Activated CD8-positive, alpha-beta T cell treated with anti-CD3 and anti-CD28 coated beads, Interleukin-2, amount 10 ng/mL, durations not matched to agents 7 days and 5 days (primary cell): ENCODE measurements at regions not wholly inside any gene's neighbourhood (a gene's known extent, or its start where the extent isn't known, plus 50 kb on each side); places are given as distances from the start of the nearest gene placed in this dataset.

ENCODE experiments used
- ATAC-seq: fragments of 150-1000 bp; cut with Tn5 transposase; one replicate; pipeline ENCODE4 v1.10.0; 2021; ENCODE audit warnings: moderate library complexity
- CTCF ChIA-PET: fragments of 350-600 bp; sonication (Branson Sonifier 250); formaldehyde crosslinking; loops from one replicate; lab custom pipeline; 2021; ENCODE audit warnings: antibody characterized with exemption; lab: Charles Lee
- POLR2A ChIA-PET: fragments of 350-600 bp; sonication (Branson Sonifier 250); formaldehyde crosslinking; loops from one replicate; lab custom pipeline; 2021; ENCODE audit warnings: antibody characterized with exemption; lab: Charles Lee
- DNase-seq: peaks from one replicate; pipeline ENCODE4 v3.0.0-alpha.2; 2020
- H3K27ac Mint-ChIP-seq: one replicate; pipeline ENCODE4 v1.8.0; 2021; ENCODE audit warnings: mild to moderate bottlenecking, mixed read lengths
- H3K27me3 Mint-ChIP-seq: one replicate; pipeline ENCODE4 v1.8.0; 2021; ENCODE audit warnings: low read depth, mixed read lengths
- H3K36me3 Mint-ChIP-seq: one replicate; pipeline ENCODE4 v1.8.0; 2021; ENCODE audit warnings: low read depth, mixed read lengths
- H3K4me1 Mint-ChIP-seq: one replicate; pipeline ENCODE4 v1.8.0; 2021; ENCODE audit warnings: low read depth, mixed read lengths
- H3K4me3 Mint-ChIP-seq: one replicate; pipeline ENCODE4 v1.8.0; 2021; ENCODE audit warnings: mild to moderate bottlenecking, mixed read lengths
- H3K9me3 Mint-ChIP-seq: one replicate; pipeline ENCODE4 v1.8.0; 2022; ENCODE audit warnings: mixed read lengths; ENCODE audit not compliant: insufficient read depth

GRCh38 chr4:125838924-125839323, 524.2 kb downstream of the FAT4 start:
- H3K4me3 Mint-ChIP-seq = no peak overlapping the region
- H3K9me3 Mint-ChIP-seq = no peaks in the 10 kb centered on the region
- no peak for ATAC-seq
- H3K27ac Mint-ChIP-seq = no peak overlapping the region
- POLR2A ChIA-PET = no interaction called here
- H3K4me1 Mint-ChIP-seq = no peaks in the 10 kb centered on the region
- H3K36me3 Mint-ChIP-seq = no peaks in the 10 kb centered on the region
- no peaks in the 10 kb centered on the region for H3K27me3 Mint-ChIP-seq
- DNase-seq = no peak
- CTCF ChIA-PET = no interaction called here

GRCh38 chr4:125843947-125844346, 529.2 kb downstream of the FAT4 start:
- no peak for ATAC-seq
- H3K9me3 Mint-ChIP-seq = no peaks in the 10 kb centered on the region
- H3K27me3 Mint-ChIP-seq = no peaks in the 10 kb centered on the region
- DNase-seq = no peak
- H3K4me1 Mint-ChIP-seq = no peaks in the 10 kb centered on the region
- CTCF ChIA-PET = no interaction called here
- no peak overlapping the region for H3K4me3 Mint-ChIP-seq
- no peaks in the 10 kb centered on the region for H3K36me3 Mint-ChIP-seq
- H3K27ac Mint-ChIP-seq = no peak overlapping the region
- POLR2A ChIA-PET = no interaction called here

- H3K27me3 Mint-ChIP-seq = no peaks in the 10 kb centered on the region
- no peaks in the 10 kb centered on the region for H3K9me3 Mint-ChIP-seq
- no peak for ATAC-seq
- ChIA-PET POLR2A (no interaction called here), CTCF (no interaction called here)
- H3K4me3 Mint-ChIP-seq = no peak overlapping the region
- no peaks in the 10 kb centered on the region for H3K4me1 Mint-ChIP-seq
- no peaks in the 10 kb centered on the region for H3K36me3 Mint-ChIP-seq
- no peak for DNase-seq
- no peak overlapping the region for H3K27ac Mint-ChIP-seq
These were observed 532.8 kb downstream of the FAT4 start for GRCh38 chr4:125847518-125847917.

GRCh38 chr4:125849869-125850268, 535.1 kb downstream of the FAT4 start:
- no peaks in the 10 kb centered on the region for H3K9me3 Mint-ChIP-seq
- H3K4me3 Mint-ChIP-seq = no peak overlapping the region
- ATAC-seq (no peak), DNase-seq (no peak)
- ChIA-PET CTCF (no interaction called here), POLR2A (no interaction called here)
- no peak overlapping the region for H3K27ac Mint-ChIP-seq
- H3K36me3 Mint-ChIP-seq = no peaks in the 10 kb centered on the region
- no peaks in the 10 kb centered on the region for H3K4me1 Mint-ChIP-seq
- H3K27me3 Mint-ChIP-seq = no peaks in the 10 kb centered on the region

- Mint-ChIP-seq H3K9me3 (peaks cover 17% of the 10 kb centered on the region), H3K4me1 (no peaks in the 10 kb centered on the region), H3K36me3 (no peaks in the 10 kb centered on the region), H3K27ac (no peak overlapping the region), H3K4me3 (no peak overlapping the region), H3K27me3 (no peaks in the 10 kb centered on the region)
- ATAC-seq = no peak
- POLR2A ChIA-PET = no interaction called here
- DNase-seq = no peak
- CTCF ChIA-PET = no interaction called here
These were observed 577.0 kb downstream of the FAT4 start for GRCh38 chr4:125891597-125892258.

GRCh38 chr4:125904802-125905201, 590.0 kb downstream of the FAT4 start:
- CTCF ChIA-PET = no interaction called here
- H3K27ac Mint-ChIP-seq = no peak overlapping the region
- no peak overlapping the region for H3K4me3 Mint-ChIP-seq
- no peaks in the 10 kb centered on the region for H3K27me3 Mint-ChIP-seq
- POLR2A ChIA-PET = no interaction called here
- DNase-seq (no peak), ATAC-seq (no peak)
- no peaks in the 10 kb centered on the region for H3K36me3 Mint-ChIP-seq
- H3K4me1 Mint-ChIP-seq = no peaks in the 10 kb centered on the region
- H3K9me3 Mint-ChIP-seq = no peaks in the 10 kb centered on the region

- POLR2A ChIA-PET = no interaction called here
- no peak overlapping the region for H3K4me3 Mint-ChIP-seq
- H3K36me3 Mint-ChIP-seq = no peaks in the 10 kb centered on the region
- H3K27me3 Mint-ChIP-seq = no peaks in the 10 kb centered on the region
- H3K27ac Mint-ChIP-seq = no peak overlapping the region
- no peak for DNase-seq
- no peaks in the 10 kb centered on the region for H3K4me1 Mint-ChIP-seq
- CTCF ChIA-PET = no interaction called here
- ATAC-seq = no peak
- no peaks in the 10 kb centered on the region for H3K9me3 Mint-ChIP-seq
These were observed 596.3 kb downstream of the FAT4 start for GRCh38 chr4:125911058-125911457.

GRCh38 chr4:125911481-125911880, 596.7 kb downstream of the FAT4 start:
- H3K27me3 Mint-ChIP-seq = no peaks in the 10 kb centered on the region
- no peaks in the 10 kb centered on the region for H3K4me1 Mint-ChIP-seq
- no peak for DNase-seq

GRCh38 chr4:125917559-125917958, 602.8 kb downstream of the FAT4 start:
- no peaks in the 10 kb centered on the region for H3K4me1 Mint-ChIP-seq
- no peak for ATAC-seq
- ChIA-PET POLR2A (no interaction called here), CTCF (no interaction called here)
- H3K36me3 Mint-ChIP-seq = no peaks in the 10 kb centered on the region
- no peaks in the 10 kb centered on the region for H3K27me3 Mint-ChIP-seq
- H3K9me3 Mint-ChIP-seq = no peaks in the 10 kb centered on the region
- no peak overlapping the region for H3K27ac Mint-ChIP-seq
- H3K4me3 Mint-ChIP-seq = no peak overlapping the region
- no peak for DNase-seq

More at GRCh38 chr4:125911481-125911880, 596.7 kb downstream of the FAT4 start:
- H3K36me3 Mint-ChIP-seq = no peaks in the 10 kb centered on the region
- no peak overlapping the region for H3K27ac Mint-ChIP-seq
- ChIA-PET CTCF (no interaction called here), POLR2A (no interaction called here)
- ATAC-seq = no peak
- no peak overlapping the region for H3K4me3 Mint-ChIP-seq
- no peaks in the 10 kb centered on the region for H3K9me3 Mint-ChIP-seq

GRCh38 chr4:125928652-125929051, 613.9 kb downstream of the FAT4 start:
- no peak for ATAC-seq
- no peak overlapping the region for H3K4me3 Mint-ChIP-seq
- no peaks in the 10 kb centered on the region for H3K4me1 Mint-ChIP-seq
- H3K27ac Mint-ChIP-seq = no peak overlapping the region
- ChIA-PET CTCF (no interaction called here), POLR2A (no interaction called here)
- no peak for DNase-seq
- H3K36me3 Mint-ChIP-seq = no peaks in the 10 kb centered on the region
- peaks cover 17% of the 10 kb centered on the region for H3K9me3 Mint-ChIP-seq
- no peaks in the 10 kb centered on the region for H3K27me3 Mint-ChIP-seq

- no peak for DNase-seq
- ChIA-PET POLR2A (no interaction called here), CTCF (no interaction called here)
- no peak for ATAC-seq
- Mint-ChIP-seq H3K36me3 (no peaks in the 10 kb centered on the region), H3K27ac (no peak overlapping the region), H3K9me3 (peaks cover 6% of the 10 kb centered on the region), H3K4me3 (no peak overlapping the region), H3K4me1 (no peaks in the 10 kb centered on the region), H3K27me3 (no peaks in the 10 kb centered on the region)
These were observed 623.8 kb downstream of the FAT4 start for GRCh38 chr4:125938541-125938940.

GRCh38 chr4:125940426-125940825, 625.7 kb downstream of the FAT4 start:
- ATAC-seq (no peak), DNase-seq (no peak)
- ChIA-PET CTCF (no interaction called here), POLR2A (no interaction called here)
- H3K36me3 Mint-ChIP-seq = no peaks in the 10 kb centered on the region
- H3K4me1 Mint-ChIP-seq = no peaks in the 10 kb centered on the region
- peaks cover 2% of the 10 kb centered on the region for H3K9me3 Mint-ChIP-seq
- H3K27ac Mint-ChIP-seq = no peak overlapping the region
- H3K27me3 Mint-ChIP-seq = no peaks in the 10 kb centered on the region
- no peak overlapping the region for H3K4me3 Mint-ChIP-seq

GRCh38 chr4:125944966-125945365, 630.2 kb downstream of the FAT4 start:
- no peaks in the 10 kb centered on the region for H3K4me1 Mint-ChIP-seq
- DNase-seq (no peak), ATAC-seq (no peak)
- H3K36me3 Mint-ChIP-seq = no peaks in the 10 kb centered on the region
- H3K4me3 Mint-ChIP-seq = no peak overlapping the region
- ChIA-PET CTCF (no interaction called here), POLR2A (no interaction called here)
- H3K27ac Mint-ChIP-seq = no peak overlapping the region
- H3K9me3 Mint-ChIP-seq = peaks cover 7% of the 10 kb centered on the region
- H3K27me3 Mint-ChIP-seq = no peaks in the 10 kb centered on the region
